OCI-LY1 (cell line): ENCODE measurements at regions not wholly inside any gene's neighbourhood (a gene's known extent, or its start where the extent isn't known, plus 50 kb on each side); places are given as distances from the start of the nearest gene placed in this dataset.

Experiments
- CTCF ChIP-seq: fragments of 200-600 bp; sonication (generic), shearing (Covaris generic); IDR thresholded peaks from 2 replicates; pipeline ENCODE4 v1.5.1; 2017; ENCODE audit warnings: mild to moderate bottlenecking, antibody characterized with exemption, low read length, moderate library complexity, mixed read lengths
- EZH2 ChIP-seq: fragments of 200-600 bp; sonication (generic), shearing (Covaris generic); IDR thresholded peaks from 2 replicates; pipeline ENCODE4 v1.8.0; 2017; ENCODE audit warnings: borderline replicate concordance, mixed run types, mild to moderate bottlenecking, antibody characterized with exemption, low read length, moderate library complexity, mixed read lengths

- TF ChIP-seq CTCF (no peak), EZH2 (no peak)
Measured at GRCh38 chr9:107227774-107228173, 55.3 kb upstream of the RAD23B start.
